ENCODE measurements at regions not wholly inside any gene's neighbourhood (a gene's known extent, or its start where the extent isn't known, plus 50 kb on each side); places are given as distances from the start of the nearest gene placed in this dataset.

- TF ChIP-seq CTCF (conservative IDR thresholded peaks at IDR 0.05; ENCODE audit: low read length) = no peak
- DNase-seq (ENCODE audit: low read depth) = no peak
Measured at GRCh38 chr6:795046-795685, 102.2 kb upstream of the EXOC2 start.

DNA sequence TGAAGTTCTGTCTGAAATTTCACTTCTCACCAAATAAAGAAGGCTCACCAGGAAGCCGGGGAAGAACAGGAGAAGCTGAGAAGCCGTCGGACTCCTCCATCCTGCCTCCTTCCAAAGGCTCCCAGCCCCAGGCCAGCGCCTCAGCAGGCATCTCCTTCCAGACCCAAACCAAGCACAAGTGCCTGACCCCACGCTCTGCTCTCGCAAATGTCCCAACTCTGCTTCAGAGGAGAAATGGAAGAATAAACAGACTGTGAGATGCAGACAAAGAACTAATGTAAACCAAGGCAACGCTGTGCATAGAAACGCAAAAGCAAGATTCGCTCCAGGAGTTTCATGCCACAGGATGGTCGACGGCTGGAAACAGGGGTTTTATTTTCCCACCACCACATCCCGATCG is 100.3 kb upstream of the EXOC2 start:
- TF ChIP-seq CTCF (conservative IDR thresholded peaks at IDR 0.05; ENCODE audit: low read length) = no peak
- no peak overlapping the region for H3K4me3 ChIP-seq (ENCODE audit: low read length)
- no peak for DNase-seq (ENCODE audit: low read depth)

More at GRCh38 chr6:795046-795685, 102.2 kb upstream of the EXOC2 start:
- no peak overlapping the region for H3K4me3 ChIP-seq (ENCODE audit: low read length)

- no peak overlapping the region for H3K4me3 ChIP-seq (ENCODE audit: low read length)
- TF ChIP-seq CTCF (conservative IDR thresholded peaks at IDR 0.05; ENCODE audit: low read length) = no peak
- no peak for DNase-seq (ENCODE audit: low read depth)
Measured at GRCh38 chr6:792662-793061, 99.7 kb upstream of the EXOC2 start.

- no peak for DNase-seq (ENCODE audit: low read depth)
- no peak for TF ChIP-seq CTCF (conservative IDR thresholded peaks at IDR 0.05; ENCODE audit: low read length)
- H3K4me3 ChIP-seq (ENCODE audit: low read length) = no peak overlapping the region
Measured at GRCh38 chr6:788058-788457, 95.1 kb upstream of the EXOC2 start.

DNA sequence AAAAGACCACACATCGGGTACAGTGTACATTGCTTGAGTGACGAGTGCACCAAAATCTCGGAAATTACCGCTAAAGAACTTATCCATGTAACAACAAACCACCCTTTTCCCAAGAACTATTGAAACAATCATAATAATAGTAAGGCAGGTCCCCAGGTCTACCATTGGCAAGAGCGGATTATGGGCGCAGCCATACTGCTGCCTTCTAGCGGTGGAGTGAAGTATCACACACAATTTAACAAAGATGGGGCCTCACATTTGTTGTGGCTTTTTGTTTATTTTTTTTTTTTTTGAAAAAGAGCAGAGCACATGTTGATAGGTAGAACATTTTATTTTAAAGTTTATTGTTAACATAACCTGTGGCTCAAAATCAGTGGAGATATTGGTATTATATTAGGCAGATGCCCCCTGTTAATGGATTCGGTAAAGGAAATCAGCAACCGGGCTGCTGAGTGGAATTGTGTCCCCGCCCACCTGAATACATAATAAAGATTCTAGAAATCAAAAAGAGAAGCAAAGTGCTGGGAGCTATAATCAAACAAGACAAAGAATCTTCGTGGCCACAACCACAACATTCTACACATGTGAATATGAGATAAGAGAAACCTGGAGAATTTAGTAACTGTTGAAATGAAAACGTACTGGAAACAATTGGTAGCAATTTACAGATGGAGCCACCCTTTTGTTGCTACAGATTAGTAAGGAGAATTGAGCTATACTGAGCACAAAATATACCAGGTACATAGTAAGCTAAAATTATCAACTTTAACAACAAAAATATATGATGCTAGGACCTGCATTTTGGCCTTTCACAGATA is 94.2 kb upstream of the EXOC2 start:
- no peak for DNase-seq (ENCODE audit: low read depth)
- TF ChIP-seq CTCF (conservative IDR thresholded peaks at IDR 0.05; ENCODE audit: low read length) = peak; percentile 67
- H3K4me3 ChIP-seq (ENCODE audit: low read length) = no peak overlapping the region

- TF ChIP-seq CTCF (conservative IDR thresholded peaks at IDR 0.05; ENCODE audit: low read length) = no peak
- H3K4me3 ChIP-seq (ENCODE audit: low read length) = no peak overlapping the region
- DNase-seq (ENCODE audit: low read depth) = no peak
Measured at GRCh38 chr6:783966-784735, 91.2 kb upstream of the EXOC2 start.
